SU-DHL-6 (cell line): ENCODE measurements at regions not wholly inside any gene's neighbourhood (a gene's known extent, or its start where the extent isn't known, plus 50 kb on each side); places are given as distances from the start of the nearest gene placed in this dataset.

Experiments
- H2AFZ ChIP-seq: fragments of 200-600 bp; sonication (generic); 2 replicates; pipeline ENCODE4 v1.6.1; 2014; ENCODE audit warnings: low read depth, mild to moderate bottlenecking, moderate library complexity, mixed read lengths, antibody characterized with exemption, low read length; ENCODE audit not compliant: severe bottlenecking
- H3F3A ChIP-seq: fragments of 200-600 bp; shearing (Covaris generic); 2 replicates; pipeline ENCODE4 v1.6.0; 2016; ENCODE audit warnings: antibody characterized with exemption, mild to moderate bottlenecking; ENCODE audit not compliant: insufficient read depth
- H3K27ac ChIP-seq: fragments of 200-600 bp; sonication (generic); 2 replicates; pipeline ENCODE4 v1.5.1; 2016; ENCODE audit warnings: low read depth, mild to moderate bottlenecking, low read length, moderate library complexity, mixed read lengths
- H3K27me3 ChIP-seq: fragments of 200-600 bp; sonication (generic), shearing (Covaris generic); 2 replicates; pipeline ENCODE4 v1.6.0; 2014; ENCODE audit warnings: mild to moderate bottlenecking, low read length
- H3K36me3 ChIP-seq: fragments of 200-600 bp; sonication (generic); 2 replicates; pipeline ENCODE4 v1.6.1; 2014; ENCODE audit warnings: mild to moderate bottlenecking, low read length, mixed read lengths
- H3K4me2 ChIP-seq: fragments of 300-600, 200-600 bp; shearing (Covaris generic), sonication (generic); 2 replicates; pipeline ENCODE4 v1.6.0; 2014; ENCODE audit warnings: low read length, low read depth, mild to moderate bottlenecking; ENCODE audit not compliant: poor library complexity, severe bottlenecking
- H3K4me3 ChIP-seq: fragments of 200-600 bp; sonication (generic); 2 replicates; pipeline ENCODE4 v1.5.1; 2014; ENCODE audit warnings: antibody characterized with exemption, low read length, mild to moderate bottlenecking, mixed read lengths; ENCODE audit not compliant: insufficient read depth, poor library complexity, severe bottlenecking
- H3K79me2 ChIP-seq: fragments of 200-600 bp; sonication (generic); 2 replicates; pipeline ENCODE4 v1.6.1; 2014; ENCODE audit warnings: mild to moderate bottlenecking, low read length, moderate library complexity; ENCODE audit not compliant: insufficient read depth
- H3K9ac ChIP-seq: fragments of 200-600 bp; sonication (generic); 2 replicates; pipeline ENCODE4 v1.7.0; 2014; ENCODE audit warnings: mild to moderate bottlenecking, low read length
- H3K9me2 ChIP-seq: fragments of 200-600 bp; sonication (generic); replicated peaks from 2 replicates; pipeline ENCODE4 v1.6.1; 2014; ENCODE audit warnings: low read length; ENCODE audit not compliant: insufficient read depth
- H3K9me3 ChIP-seq: fragments of 200-600 bp; sonication (generic); 2 replicates; pipeline ENCODE4 v1.6.1; 2014; ENCODE audit warnings: low read length, mixed read lengths; ENCODE audit not compliant: insufficient read depth
- H4K20me1 ChIP-seq: fragments of 200-600 bp; sonication (generic); 2 replicates; pipeline ENCODE4 v1.6.1; 2014; ENCODE audit warnings: low read depth, mild to moderate bottlenecking, antibody characterized with exemption, low read length, moderate library complexity, mixed read lengths
- EZH2phosphoT487 ChIP-seq: fragments of 200-600 bp; sonication (generic), shearing (Covaris generic); conservative IDR thresholded peaks from 2 replicates; pipeline ENCODE4 v1.6.1; 2018; ENCODE audit warnings: mild to moderate bottlenecking, antibody characterized with exemption, low read length, moderate library complexity, mixed read lengths
- TF ChIP-seq, protein P1 (sequence below): fragments of 200-600 bp; sonication (generic); IDR thresholded peaks from one replicate; pipeline ENCODE4 v1.5.1; 2017; ENCODE audit warnings: antibody characterized with exemption, mild to moderate bottlenecking, low read length, moderate library complexity; ENCODE audit not compliant: insufficient read depth, poor library complexity, severe bottlenecking

DNA sequence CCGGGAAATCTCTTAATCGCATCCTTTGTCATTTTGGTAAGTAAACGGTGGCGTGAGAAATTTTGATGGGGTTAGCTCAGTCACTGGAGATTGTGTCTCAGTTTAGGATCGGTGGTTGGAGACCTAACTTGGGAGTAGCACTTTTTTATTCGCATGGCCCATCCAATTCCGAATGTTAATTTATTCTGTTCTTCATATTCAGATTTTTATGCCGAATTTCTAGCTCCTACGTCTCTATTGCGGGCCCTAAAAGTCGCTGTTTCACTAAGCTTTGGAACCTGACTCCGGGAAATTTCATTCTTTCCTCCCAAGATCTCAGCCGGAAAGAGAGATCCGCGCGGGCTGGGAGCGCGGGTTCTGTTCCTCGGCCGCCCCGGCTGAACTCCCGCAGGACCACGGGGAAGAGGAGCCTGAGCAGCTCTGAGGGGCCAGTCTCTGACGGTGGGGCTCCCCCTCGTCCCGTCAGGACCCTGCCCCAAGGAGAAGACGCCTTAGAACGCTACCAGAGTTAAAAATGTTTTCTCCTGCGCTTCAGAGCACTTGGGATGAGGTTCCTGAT, 279.7 kb downstream of the FAM72C start:
- H3K4me2 ChIP-seq: no peak overlapping the region
- H3K79me2 ChIP-seq: no peaks in the 10 kb centered on the region
- H3F3A ChIP-seq: no peaks in the 10 kb centered on the region
- no peaks in the 10 kb centered on the region for H3K9me2 ChIP-seq
- no peak overlapping the region for H2AFZ ChIP-seq
- no peak overlapping the region for H3K4me3 ChIP-seq
- H4K20me1 ChIP-seq: no peaks in the 10 kb centered on the region
- H3K36me3 ChIP-seq: no peaks in the 10 kb centered on the region
- no peaks in the 10 kb centered on the region for H3K27me3 ChIP-seq
- TF ChIP-seq, protein P1, sequence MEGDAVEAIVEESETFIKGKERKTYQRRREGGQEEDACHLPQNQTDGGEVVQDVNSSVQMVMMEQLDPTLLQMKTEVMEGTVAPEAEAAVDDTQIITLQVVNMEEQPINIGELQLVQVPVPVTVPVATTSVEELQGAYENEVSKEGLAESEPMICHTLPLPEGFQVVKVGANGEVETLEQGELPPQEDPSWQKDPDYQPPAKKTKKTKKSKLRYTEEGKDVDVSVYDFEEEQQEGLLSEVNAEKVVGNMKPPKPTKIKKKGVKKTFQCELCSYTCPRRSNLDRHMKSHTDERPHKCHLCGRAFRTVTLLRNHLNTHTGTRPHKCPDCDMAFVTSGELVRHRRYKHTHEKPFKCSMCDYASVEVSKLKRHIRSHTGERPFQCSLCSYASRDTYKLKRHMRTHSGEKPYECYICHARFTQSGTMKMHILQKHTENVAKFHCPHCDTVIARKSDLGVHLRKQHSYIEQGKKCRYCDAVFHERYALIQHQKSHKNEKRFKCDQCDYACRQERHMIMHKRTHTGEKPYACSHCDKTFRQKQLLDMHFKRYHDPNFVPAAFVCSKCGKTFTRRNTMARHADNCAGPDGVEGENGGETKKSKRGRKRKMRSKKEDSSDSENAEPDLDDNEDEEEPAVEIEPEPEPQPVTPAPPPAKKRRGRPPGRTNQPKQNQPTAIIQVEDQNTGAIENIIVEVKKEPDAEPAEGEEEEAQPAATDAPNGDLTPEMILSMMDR: no peak
- no peak for TF ChIP-seq EZH2phosphoT487
- H3K9ac ChIP-seq: no peak overlapping the region
- no peaks in the 10 kb centered on the region for H3K9me3 ChIP-seq
- no peak overlapping the region for H3K27ac ChIP-seq

DNA sequence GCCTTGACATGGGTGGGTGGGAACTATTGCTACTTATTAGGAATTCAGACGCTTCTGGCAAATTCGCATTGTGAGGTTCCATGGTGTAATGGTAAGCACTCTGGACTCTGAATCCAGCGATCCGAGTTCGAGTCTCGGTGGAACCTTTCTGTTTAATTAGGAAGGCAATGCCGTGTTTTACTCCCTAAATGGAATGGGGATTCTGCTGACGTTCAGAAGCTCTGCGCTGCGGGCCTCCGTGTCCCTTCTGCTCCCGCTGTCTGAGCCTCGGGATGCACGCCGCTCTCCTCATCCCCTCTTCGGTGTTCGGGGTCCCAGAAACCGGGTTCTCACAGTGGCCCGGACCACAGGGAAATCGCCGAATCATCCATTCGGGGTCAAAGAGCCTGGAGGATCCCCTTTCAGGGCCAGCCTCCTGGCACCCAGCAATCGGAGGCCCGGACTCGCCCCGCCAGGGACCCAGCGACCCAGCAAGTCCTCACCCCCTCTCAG, 280.3 kb downstream of the FAM72C start:
- no peaks in the 10 kb centered on the region for H3K9me2 ChIP-seq
- no peak overlapping the region for H3K4me2 ChIP-seq
- no peak overlapping the region for H3K27ac ChIP-seq
- H2AFZ ChIP-seq: no peak overlapping the region
- H3K79me2 ChIP-seq: no peaks in the 10 kb centered on the region
- H3K36me3 ChIP-seq: no peaks in the 10 kb centered on the region
- no peak for TF ChIP-seq EZH2phosphoT487
- TF ChIP-seq, protein P1: no peak
- no peaks in the 10 kb centered on the region for H3F3A ChIP-seq
- H3K9me3 ChIP-seq: no peaks in the 10 kb centered on the region
- H3K27me3 ChIP-seq: no peaks in the 10 kb centered on the region
- H3K9ac ChIP-seq: no peak overlapping the region
- H3K4me3 ChIP-seq: no peak overlapping the region
- H4K20me1 ChIP-seq: no peaks in the 10 kb centered on the region

DNA sequence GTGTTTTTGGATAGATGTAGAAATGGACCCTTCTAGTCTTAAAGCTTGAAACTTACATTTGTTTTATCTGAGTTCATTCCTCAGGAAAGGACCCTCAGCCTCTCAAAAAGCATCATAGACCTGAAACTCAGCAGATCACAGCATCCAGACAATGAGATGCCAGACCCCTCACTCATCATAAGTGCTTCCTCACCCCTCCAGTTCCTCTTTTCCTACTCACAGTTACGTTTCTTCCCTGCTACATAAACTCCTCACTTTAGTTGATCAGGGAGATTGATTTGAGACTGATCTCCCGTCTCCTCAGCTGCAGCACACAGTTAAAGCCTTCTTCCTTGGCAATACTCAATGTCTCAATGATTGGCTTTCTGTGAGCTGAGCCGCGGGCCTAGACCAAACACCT, 282.0 kb downstream of the FAM72C start:
- Histone ChIP-seq H4K20me1 (no peaks in the 10 kb centered on the region), H3K9ac (no peak overlapping the region), H3K27ac (no peak overlapping the region), H3K27me3 (no peaks in the 10 kb centered on the region), H3K79me2 (no peaks in the 10 kb centered on the region), H3K36me3 (no peaks in the 10 kb centered on the region), H3K9me3 (no peaks in the 10 kb centered on the region), H3K4me3 (no peak overlapping the region), H3K9me2 (no peaks in the 10 kb centered on the region), H2AFZ (no peak overlapping the region), H3K4me2 (no peak overlapping the region), H3F3A (no peaks in the 10 kb centered on the region)
- no peak for TF ChIP-seq EZH2phosphoT487
- TF ChIP-seq, protein P1: no peak
